Erythroblast (primary cell): ENCODE measurements at regions not wholly inside any gene's neighbourhood (a gene's known extent, or its start where the extent isn't known, plus 50 kb on each side); places are given as distances from the start of the nearest gene placed in this dataset.

Experiments used
- GATA1 ChIP-seq: IDR thresholded peaks from 2 replicates; pipeline ENCODE4 v1.6.1; 2011; ENCODE audit warnings: low read depth, mild to moderate bottlenecking, control low read depth, low read length, moderate library complexity
- POLR2A ChIP-seq: IDR thresholded peaks from 2 replicates; pipeline ENCODE4 v1.6.1; 2011; ENCODE audit warnings: mild to moderate bottlenecking, low read length

DNA sequence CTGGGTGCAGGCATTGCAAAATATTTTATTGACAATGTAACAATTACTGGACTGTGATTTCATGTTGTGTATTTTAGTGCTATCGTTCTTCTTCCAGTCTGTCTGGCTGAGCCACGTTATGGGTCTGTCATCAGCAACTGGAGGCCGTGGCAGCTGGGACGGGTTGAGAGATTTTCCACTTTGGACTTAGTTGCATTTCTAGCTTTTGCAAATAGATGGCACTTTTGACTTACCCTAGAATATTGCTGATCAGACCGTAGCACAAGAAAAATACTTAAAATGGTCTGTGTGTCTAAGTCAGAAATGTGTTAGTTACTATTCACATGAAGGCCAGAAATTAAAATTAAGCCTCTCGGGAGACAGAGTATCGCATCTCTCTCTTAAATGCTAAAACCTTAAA is 211.1 kb downstream of the TEX29 start:
- no peak for TF ChIP-seq POLR2A
- no peak for TF ChIP-seq GATA1
